Activated T-cell treated with anti-CD3 and anti-CD28 coated beads for 48 hours (primary cell): ENCODE measurements at regions not wholly inside any gene's neighbourhood (a gene's known extent, or its start where the extent isn't known, plus 50 kb on each side); places are given as distances from the start of the nearest gene placed in this dataset.

Experiments used
- DNase-seq: peaks from one replicate; pipeline ENCODE4 v3.0.0-alpha.2; 2020; ENCODE audit warnings: low read depth

DNA sequence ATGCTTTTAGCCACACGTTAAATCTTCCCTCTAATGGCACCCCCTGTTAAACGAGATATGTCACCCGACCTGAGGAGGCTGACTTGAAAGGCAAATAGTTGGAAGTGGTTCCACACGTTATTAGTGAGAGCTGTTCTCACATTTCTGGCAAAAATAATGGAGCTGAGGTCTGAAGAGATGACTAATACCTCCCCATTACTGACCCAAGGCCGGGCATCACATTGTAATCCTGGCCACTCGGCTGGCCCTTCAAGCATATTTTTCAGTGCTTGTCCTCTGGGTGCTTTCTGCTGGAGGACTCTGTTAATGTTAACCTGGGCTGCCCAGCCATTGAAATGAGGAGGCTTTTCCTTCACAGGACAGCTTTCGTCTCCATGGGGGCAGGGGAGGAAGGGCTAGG is 260.0 kb upstream of the CADM1 start:
- no peak for DNase-seq

DNA sequence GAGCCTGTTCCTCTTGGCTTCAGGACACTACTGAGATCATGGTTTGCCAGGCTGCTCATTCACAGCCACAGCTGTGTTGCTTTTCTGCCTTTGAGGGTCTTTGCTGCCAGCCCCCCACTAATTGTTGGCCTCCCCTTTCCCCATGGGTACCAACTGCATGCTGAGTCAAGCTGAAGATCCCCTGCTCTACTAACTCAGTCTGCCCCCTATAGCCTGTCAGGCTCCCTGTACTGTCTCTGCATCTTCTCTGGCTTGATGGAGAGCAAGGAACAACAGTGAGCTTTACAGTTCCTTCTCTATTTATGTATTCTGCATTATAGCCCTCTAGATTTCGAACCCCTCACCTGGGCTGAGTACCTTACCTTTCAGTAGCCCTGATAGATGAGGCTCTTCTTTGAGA is 257.6 kb upstream of the CADM1 start:
- DNase-seq, result no peak

- DNase-seq, result no peak
Measured at GRCh38 chr11:115761348-115761747, 257.1 kb upstream of the CADM1 start.

DNA sequence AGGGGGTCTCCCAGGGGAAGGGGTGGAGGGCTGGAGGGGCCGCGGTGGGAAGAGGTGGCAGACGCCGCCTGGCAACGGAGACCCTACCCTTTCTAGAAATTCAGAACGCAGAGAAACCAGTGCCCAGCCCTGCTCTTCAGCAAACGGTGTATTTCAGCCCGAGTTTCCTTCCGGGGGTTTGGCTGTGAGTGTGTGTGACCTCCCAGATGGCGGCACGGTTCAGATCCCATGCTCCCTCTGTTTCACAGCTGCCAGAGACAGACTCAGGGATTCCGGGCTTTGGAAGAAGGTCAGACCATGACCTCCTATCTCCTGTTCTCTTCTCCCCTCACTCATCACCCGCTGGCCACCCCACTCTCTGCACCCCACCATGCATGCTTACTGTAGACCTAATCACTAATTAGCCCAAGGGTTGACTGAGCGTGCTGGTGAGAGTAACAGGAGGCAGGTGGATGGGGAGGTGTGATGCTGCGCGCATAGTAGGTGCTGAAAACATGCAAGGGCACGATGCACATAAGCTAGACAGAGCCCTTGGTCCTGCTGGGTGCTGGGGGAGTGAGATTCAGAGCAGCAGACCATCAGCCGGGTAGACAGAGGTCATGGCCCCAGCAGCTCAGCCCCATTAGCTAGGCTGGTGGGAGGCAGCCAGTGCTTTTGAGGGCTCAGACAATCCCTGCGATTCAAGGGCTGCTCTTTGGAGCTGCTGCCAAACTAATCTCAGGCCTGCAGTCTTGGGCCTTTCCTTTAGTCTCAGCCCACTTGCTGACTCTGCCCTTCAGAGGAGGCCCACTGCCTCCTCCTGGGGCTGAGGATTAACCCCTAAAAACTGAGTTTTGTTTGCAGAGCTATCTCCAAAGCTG is 256.5 kb upstream of the CADM1 start:
- no peak for DNase-seq

DNA sequence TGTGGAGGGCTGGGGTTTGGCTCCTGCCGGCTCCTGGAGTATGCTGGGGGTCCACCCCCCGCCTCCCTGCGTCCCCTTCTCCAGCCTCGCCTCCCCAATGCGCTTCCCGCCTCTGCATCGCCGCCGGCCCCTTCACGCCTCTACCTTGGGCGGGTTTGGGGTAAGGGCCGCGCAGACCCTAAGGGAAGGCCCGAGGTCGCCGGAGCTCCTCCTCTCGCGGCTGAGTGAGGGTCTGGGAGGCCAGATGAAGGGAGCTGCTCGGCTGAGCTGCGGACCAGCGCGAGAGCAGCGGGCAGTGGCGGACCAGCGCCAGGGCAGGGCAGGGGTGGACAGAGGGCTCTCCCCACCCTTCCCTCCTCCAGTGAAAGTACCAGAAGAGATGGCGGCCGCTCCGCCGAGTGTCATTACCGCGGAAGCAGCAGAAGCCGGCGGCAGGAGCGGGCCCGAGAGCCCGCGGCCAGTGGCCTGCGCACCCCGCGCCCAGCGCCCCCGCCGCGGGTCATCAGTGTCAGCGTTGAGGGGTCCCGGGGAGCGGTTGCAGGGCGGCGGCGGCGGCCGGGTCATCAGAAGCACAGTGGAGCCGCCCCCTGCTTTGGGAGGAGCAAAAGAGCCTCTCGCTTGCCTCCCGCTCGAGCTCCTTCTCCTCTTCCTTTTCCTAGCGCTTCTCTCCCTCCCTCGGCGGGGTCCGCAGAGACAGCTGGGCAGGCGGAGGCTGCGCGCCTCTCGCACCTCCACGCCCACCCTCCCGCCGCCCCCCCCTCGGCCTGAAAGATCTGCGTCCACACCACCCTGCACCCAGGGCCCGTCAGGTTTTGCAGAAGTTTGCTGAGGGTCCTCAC is 255.6 kb upstream of the CADM1 start:
- no peak for DNase-seq

DNA sequence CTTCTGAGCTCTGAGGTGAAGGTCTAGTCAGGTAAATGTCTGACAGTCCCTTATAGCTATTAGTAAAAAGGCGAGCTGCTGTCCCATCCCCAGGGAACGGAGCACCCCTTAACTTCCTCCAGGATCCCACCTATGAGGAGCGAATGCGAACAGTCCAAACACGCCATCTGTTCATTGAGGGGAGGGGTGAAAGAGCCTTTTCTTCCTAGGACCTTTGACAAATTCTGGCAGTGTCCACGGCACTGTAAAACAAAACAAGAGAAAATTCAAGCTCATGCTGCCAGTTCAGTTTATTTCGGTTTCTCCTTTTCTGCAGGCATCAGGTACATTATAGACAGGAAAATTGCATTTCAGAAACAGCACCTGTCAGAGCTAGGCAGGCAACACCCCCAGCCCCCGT is 253.8 kb upstream of the CADM1 start:
- no peak for DNase-seq

- no peak for DNase-seq
Measured at GRCh38 chr11:115751243-115752015, 247.2 kb upstream of the CADM1 start.

DNA sequence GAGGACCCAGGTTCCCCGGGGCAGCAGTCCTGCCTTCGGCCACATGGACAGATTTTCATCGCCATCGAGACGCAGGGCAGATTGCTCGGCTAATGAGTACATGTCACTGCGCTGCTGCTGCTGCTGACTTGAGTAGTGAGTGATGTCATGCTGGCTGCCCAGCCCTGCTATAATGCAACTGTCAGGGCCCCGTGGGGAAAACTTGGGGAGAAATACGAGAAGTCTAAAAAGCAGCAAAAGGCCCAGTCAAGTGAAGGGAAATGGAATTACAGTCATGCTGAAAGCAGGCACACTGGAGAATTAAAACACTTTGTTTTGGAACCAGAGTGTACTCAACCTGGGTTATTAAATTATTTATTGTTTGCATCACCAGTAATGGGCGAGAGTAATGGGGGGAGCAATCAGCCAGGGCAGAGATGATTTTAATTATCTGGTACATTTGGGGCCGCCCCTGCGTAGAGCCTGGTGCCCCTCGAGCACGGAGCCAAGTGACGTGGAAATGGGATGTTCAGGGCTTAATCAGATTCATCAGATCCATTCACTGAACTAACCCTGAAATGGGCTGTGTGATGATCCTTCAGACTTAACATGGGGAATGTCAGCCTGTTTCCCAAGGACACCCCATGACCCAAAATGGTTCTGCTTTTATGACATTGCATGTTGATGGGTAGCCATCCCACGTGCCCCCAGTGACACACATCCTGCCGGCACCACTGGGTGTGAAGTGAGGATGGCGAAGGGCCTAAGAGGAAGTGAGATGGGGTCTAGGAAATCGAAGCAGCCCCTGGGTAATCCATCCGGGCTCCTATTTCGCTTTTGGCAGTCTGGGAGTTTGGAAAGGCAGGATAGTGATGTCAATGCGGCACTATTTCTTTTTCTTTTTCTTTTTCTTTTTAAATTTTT is 241.6 kb upstream of the CADM1 start:
- no peak for DNase-seq

DNA sequence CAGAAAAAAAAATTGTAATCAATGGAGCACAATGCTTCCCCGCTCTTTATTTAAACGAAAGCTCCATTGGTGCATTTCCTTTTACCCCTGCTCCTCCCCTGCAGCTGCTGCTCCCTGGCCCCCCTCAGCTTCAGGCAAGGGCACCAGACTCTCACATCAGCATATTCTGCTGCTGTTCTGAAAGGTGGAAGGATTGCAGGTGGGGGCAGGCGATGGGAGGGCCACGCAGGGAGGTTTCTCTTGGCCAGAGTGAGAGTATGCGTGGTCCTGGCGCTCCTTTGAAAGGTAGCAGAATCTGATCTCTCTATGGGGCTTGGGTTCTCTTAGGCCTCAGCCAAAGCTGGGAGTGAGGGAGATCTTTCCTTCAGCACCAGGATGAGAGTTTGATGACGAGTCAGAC is 240.9 kb upstream of the CADM1 start:
- DNase-seq, result no peak

- DNase-seq, result no peak
Measured at GRCh38 chr11:115743719-115744118, 239.5 kb upstream of the CADM1 start.

DNA sequence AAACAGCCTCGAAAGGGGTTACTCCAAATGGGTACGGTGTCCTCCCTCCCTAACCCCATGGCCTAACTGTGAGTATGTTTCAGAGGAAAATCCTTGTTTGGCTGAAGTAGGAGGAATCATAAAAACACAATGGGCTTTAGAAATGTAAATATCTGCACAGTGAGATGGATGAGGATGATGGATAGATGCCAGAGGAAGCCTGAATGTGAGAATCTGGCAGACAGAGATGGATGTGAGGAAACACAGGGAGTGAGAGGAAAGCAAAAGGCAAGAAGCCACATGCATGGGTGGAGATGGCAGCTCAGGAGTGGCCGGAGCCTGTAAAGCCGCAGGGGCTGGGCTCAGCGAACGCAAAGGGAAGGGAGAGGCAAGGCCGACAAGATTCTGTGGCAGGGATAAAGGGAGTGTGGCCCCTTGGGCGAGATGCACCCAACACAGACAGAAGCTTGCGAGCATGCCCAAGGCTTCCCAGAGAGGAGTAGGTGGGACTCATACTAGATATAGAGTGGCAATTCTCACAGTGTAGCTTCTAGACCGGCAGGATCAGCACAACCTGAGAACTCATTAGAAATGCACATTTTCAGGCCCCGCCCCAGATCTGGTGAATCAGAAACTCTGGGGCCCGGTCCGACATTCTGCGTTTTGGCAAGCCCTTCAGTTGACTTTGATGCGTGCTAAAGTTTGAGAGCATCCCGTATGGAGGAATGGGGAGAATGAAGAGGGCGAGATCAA is 237.3 kb upstream of the CADM1 start:
- DNase-seq, result no peak

DNA sequence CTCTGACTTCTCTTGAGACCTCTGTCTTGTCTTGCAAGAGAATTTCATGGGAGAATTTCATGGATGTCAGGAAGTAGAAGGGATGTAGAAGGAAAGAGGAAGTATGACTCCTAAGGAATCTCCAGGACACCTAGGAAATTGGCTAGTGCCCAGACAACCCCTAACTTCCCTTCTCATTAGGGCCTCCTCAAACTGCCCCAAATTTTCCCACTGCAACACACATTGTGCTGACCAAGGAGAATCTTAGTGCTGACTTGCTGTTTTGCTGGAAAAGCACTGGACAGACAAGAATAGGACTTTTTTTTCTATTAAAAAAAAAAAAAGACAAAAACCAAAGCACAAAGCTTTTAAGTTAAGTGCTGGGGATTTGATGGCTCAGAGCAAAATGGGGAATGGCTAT is 236.1 kb upstream of the CADM1 start:
- DNase-seq, result no peak

- no peak for DNase-seq
Measured at GRCh38 chr11:115739878-115740277, 235.7 kb upstream of the CADM1 start.

GRCh38 chr11:115739146-115739545 is 234.9 kb upstream of the CADM1 start:
- no peak for DNase-seq

DNA sequence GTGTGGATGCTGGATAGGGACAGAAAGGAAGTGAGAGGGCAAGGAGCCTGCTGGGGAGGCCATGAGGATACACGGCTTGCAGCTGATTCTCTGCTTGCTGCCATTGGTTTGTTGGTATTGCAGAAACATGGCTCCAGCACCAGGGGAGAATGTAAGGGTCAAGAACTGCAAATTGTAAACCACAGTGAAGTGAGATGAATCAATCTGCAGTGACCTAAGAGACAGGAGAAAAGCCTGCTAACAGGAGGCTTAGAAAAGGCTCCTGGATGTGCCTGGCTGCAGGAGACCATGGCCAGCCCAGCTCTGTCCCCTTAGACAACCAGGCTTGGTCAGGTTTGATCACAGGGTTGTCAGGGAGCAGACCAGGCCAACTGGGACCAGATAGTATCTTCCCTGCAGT is 233.7 kb upstream of the CADM1 start:
- DNase-seq, result no peak

DNA sequence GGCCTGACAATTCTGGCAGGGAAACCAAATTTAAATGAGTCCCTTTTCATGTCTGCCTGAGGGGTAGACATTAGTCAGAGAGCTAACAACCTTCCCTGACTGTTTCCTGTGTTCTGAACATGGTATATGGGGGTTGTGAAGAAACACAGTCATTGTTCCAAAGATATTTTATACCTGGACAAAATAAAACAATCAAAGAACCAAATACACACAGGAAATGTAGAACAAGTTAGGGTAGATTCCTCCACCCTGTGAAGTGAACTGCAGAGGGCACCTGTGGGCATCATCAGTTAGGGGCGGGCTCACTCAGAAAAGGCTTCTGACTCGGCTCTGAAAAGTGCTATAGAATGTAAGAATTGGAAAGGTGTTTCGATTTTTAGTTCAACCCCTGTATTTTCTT is 231.9 kb upstream of the CADM1 start:
- DNase-seq, result no peak

- DNase-seq, result no peak
Measured at GRCh38 chr11:115724666-115725065, 220.5 kb upstream of the CADM1 start.

DNA sequence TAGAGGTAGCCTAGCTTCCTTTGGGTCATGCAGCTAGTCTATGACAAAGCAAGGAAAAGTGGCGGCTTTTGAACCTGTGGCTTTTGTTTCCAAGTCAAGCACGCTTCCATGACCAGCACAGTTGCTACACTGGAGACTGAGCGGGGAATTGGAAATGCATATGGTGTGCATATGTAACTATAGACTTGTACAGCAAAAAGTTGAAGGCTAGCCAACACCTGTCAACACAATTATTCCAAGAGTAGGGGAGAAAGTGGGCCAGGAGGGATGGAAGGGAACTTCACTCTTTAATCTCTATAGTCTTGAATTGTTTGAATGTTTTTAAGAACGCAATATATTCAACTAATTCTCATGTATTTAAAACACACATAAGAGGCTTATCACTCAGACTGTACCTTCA is 218.5 kb upstream of the CADM1 start:
- DNase-seq, result no peak

GRCh38 chr11:115721296-115721995 is 217.2 kb upstream of the CADM1 start:
- DNase-seq, result no peak

DNA sequence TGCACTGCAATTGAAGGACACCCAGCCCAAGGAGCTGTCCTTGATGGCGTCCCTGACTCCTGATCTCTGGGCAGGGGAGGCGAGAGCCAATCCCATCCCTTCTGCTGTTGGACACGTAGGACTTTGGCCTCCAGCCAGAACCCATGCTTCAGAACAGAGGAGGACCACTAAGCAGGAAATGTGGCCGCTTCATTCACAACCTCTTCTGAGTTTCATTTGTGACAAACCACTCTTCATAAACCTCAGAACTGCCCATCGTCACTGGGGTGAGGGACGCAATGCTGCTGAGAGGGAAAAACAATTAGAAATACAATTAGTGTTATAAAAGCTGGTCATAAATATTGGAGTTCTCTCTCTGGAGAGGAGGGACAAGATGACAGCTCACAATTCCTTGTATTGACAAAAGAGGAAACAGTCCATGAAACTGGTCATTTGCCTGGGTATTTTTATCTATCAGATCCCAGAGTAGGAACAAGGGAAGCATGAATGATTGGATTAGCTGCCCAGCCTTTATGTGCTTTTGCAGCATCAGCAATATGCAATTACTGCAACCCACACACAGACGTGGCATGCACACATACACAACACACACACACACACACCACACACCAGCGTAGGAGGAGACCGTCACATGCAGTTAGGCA is 216.5 kb upstream of the CADM1 start:
- no peak for DNase-seq
